Psoas muscle (tissue), 7 donors: ENCODE measurements at regions not wholly inside any gene's neighbourhood (a gene's known extent, or its start where the extent isn't known, plus 50 kb on each side); places are given as distances from the start of the nearest gene placed in this dataset.
"Not testable (repeated sequence)": the region's sequence is repeated elsewhere in the genome, so short reads cannot be mapped to it uniquely, and the experiment has no call there.

Experiments
- ATAC-seq, 4 donors: fragments of 200-7000 bp; cut with Tn5 transposase; one replicate each; pipeline ENCODE4 v1.9.1; 2020; ENCODE audit warnings: moderate library complexity in 3 of 4, mild to moderate bottlenecking in 2 of 4
- DNase-seq, 2 donors: peaks; one replicate each; pipeline ENCODE4 v3.0.0-alpha.2; 2020
- H3K27ac ChIP-seq: fragments of 200-600 bp; one replicate; pipeline ENCODE4 v1.8.0; 2022
- H3K27me3 ChIP-seq, 3 donors: fragments of 200-600 bp in 1 of 3; one replicate each; pipeline versions ENCODE4 v1.6.1 to v1.8.0; 2013 to 2022; ENCODE audit warnings: low read length in 2 of 3, mild to moderate bottlenecking in 2 of 3, moderate library complexity in 1 of 3; ENCODE audit not compliant: insufficient read depth in 3 of 3
- H3K36me3 ChIP-seq, 2 donors: fragments of 200-600 bp in 1 of 2; one replicate each; pipeline versions ENCODE4 v1.6.1 to v1.8.0; 2013 to 2022; ENCODE audit warnings: low read depth in 1 of 2, mild to moderate bottlenecking in 1 of 2, moderate library complexity in 1 of 2; ENCODE audit not compliant: insufficient read depth in 1 of 2
- H3K4me1 ChIP-seq: fragments of 200-600 bp; one replicate; pipeline ENCODE4 v1.8.0; 2022
- H3K4me3 ChIP-seq: fragments of 200-600 bp; one replicate; pipeline ENCODE4 v1.8.0; 2022; ENCODE audit warnings: mild to moderate bottlenecking
- H3K9me3 ChIP-seq: fragments of 200-600 bp; one replicate; pipeline ENCODE4 v1.8.0; 2022
- CTCF ChIP-seq: fragments of 200-600 bp; IDR thresholded peaks from one replicate; pipeline ENCODE4 v1.8.0; 2022; ENCODE audit warnings: antibody characterized with exemption
- WGBS, 3 donors: extraction: QIAGEN DNeasy Blood & Tissue Kit; methylation state at CpG; one replicate each; pipeline versions ENCODE4 v1.1.6 to v1.1.7; 2013; 5-methylcytosine and 5-hydroxymethylcytosine counted together
- intact Hi-C, 2 donors: fragments of 100-400 bp; cut with DNase I; formaldehyde crosslinking; loops; one replicate each; pipeline versions ENCODE4 v1.11.0 to v1.14.2; 2022
- donor health status: healthy with polysubstance abuse.
- donor health status: DM: no; HTN: no; CAD: no; lungs with moderate emphysema.
- donor health status: Bipolar disorder and iron deficiency.
- donor health status: healthy.
- donor health status: DM: yes; HTN: yes; CAD: no.
- donor health status: DM: no; HTN: no; CAD: no.
- donor health status: DM: yes; HTN: yes; CAD: no.

GRCh38 chr13:75178436-75178835, 303.5 kb downstream of the TBC1D4 start:
- H3K4me3 ChIP-seq: no peak overlapping the region
- 84 to 90% (median 88%) methylated on average over 3 of the region's 3 CpGs for WGBS, 3 donors
- no peak for TF ChIP-seq CTCF
- ATAC-seq (no peak), DNase-seq (no peak)
- intact Hi-C loops: no loop called here
- no peaks in the 10 kb centered on the region for H3K4me1 ChIP-seq
- no peaks in the 10 kb centered on the region for H3K36me3 ChIP-seq
- H3K9me3 ChIP-seq: peaks cover 1% of the 10 kb centered on the region
- H3K27ac ChIP-seq: no peak overlapping the region
- no peaks in the 10 kb centered on the region for H3K27me3 ChIP-seq

GRCh38 chr13:75175575-75175974, 306.4 kb downstream of the TBC1D4 start:
- Histone ChIP-seq H3K27ac (no peak overlapping the region), H3K4me3 (no peak overlapping the region), H3K27me3 (no peaks in the 10 kb centered on the region), H3K4me1 (no peaks in the 10 kb centered on the region), H3K36me3 (no peaks in the 10 kb centered on the region), H3K9me3 (no peaks in the 10 kb centered on the region)
- no peak for DNase-seq
- no peak for ATAC-seq
- no peak for TF ChIP-seq CTCF
- WGBS, 3 donors: 69 to 80% (median 73%) methylated on average over 2 of the region's 2 CpGs
- intact Hi-C loops: no loop called here

- H3K9me3 ChIP-seq, H3K4me1 ChIP-seq, H3K36me3 ChIP-seq, ATAC-seq, intact Hi-C loops, H3K27ac ChIP-seq, DNase-seq, H3K27me3 ChIP-seq, H3K4me3 ChIP-seq: not testable (repeated sequence)
- WGBS, 3 donors: 97 to 98% (median 98%) methylated on average over 2 of the region's 2 CpGs
Measured at GRCh38 chr13:75175097-75175496, 306.9 kb downstream of the TBC1D4 start.

- no peaks in the 10 kb centered on the region for H3K9me3 ChIP-seq
- 65 to 67% (median 66%) methylated on average over 3 of the region's 3 CpGs for WGBS, 3 donors
- H3K36me3 ChIP-seq: no peaks in the 10 kb centered on the region
- no peaks in the 10 kb centered on the region for H3K27me3 ChIP-seq
- H3K4me3 ChIP-seq: no peak overlapping the region
- no peak overlapping the region for H3K27ac ChIP-seq
- no peak for DNase-seq
- no peak for ATAC-seq
- H3K4me1 ChIP-seq: no peaks in the 10 kb centered on the region
- intact Hi-C loops: no loop called here
- no peak for TF ChIP-seq CTCF
Measured at GRCh38 chr13:75174481-75174880, 307.5 kb downstream of the TBC1D4 start.

- Histone ChIP-seq H3K4me1 (no peaks in the 10 kb centered on the region), H3K4me3 (no peak overlapping the region), H3K27me3 (no peaks in the 10 kb centered on the region), H3K36me3 (no peaks in the 10 kb centered on the region), H3K27ac (no peak overlapping the region), H3K9me3 (no peaks in the 10 kb centered on the region)
- 53 to 59% (median 56%) methylated on average over 9 of the region's 9 CpGs for WGBS, 3 donors
- no peak for TF ChIP-seq CTCF
- intact Hi-C loops: no loop called here
- ATAC-seq (no peak), DNase-seq (no peak)
Measured at GRCh38 chr13:75173457-75174356, 308.3 kb downstream of the TBC1D4 start.
